Neutrophil (primary cell): ENCODE measurements at regions not wholly inside any gene's neighbourhood (a gene's known extent, or its start where the extent isn't known, plus 50 kb on each side); places are given as distances from the start of the nearest gene placed in this dataset.

Source experiments
- H3K27ac ChIP-seq: fragments of 200-600 bp; sonication (generic); 2 replicates; pipeline ENCODE4 v1.5.1; 2016; ENCODE audit warnings: mild to moderate bottlenecking, moderate library complexity
- H3K27me3 ChIP-seq: fragments of 200-600 bp; sonication (generic); 2 replicates; pipeline ENCODE4 v1.6.0; 2016; ENCODE audit warnings: mild to moderate bottlenecking
- H3K36me3 ChIP-seq: fragments of 200-600 bp; sonication (generic); 2 replicates; pipeline ENCODE4 v1.5.1; 2017
- H3K4me1 ChIP-seq, 2 experiments: fragments of 200-600 bp in 1 of 2; sonication (generic) in 1 of 2; 1 replicate in 1 of 2; 2 replicates in 1 of 2; pipeline versions ENCODE4 v1.5.1 to v1.6.1; 2013 to 2016; ENCODE audit warnings: low read depth in 1 of 2, low read length in 1 of 2, mild to moderate bottlenecking in 1 of 2, moderate library complexity in 1 of 2; ENCODE audit not compliant: control insufficient read depth in 1 of 2, insufficient read depth in 1 of 2
- H3K4me3 ChIP-seq, 2 experiments: fragments of 200-600 bp in 1 of 2; sonication (generic) in 1 of 2; 1 replicate in 1 of 2; 2 replicates in 1 of 2; pipeline ENCODE4 v1.5.1; 2013 to 2016; ENCODE audit warnings: low read depth in 1 of 2, low read length in 1 of 2, mild to moderate bottlenecking in 1 of 2, moderate library complexity in 1 of 2
- H3K9me3 ChIP-seq: fragments of 200-600 bp; sonication (generic); 2 replicates; pipeline ENCODE4 v1.5.1; 2016
- CTCF ChIP-seq: fragments of 200-600 bp; sonication (generic); IDR thresholded peaks from 2 replicates; pipeline ENCODE4 v1.5.1; 2016; ENCODE audit warnings: antibody characterized with exemption

DNA sequence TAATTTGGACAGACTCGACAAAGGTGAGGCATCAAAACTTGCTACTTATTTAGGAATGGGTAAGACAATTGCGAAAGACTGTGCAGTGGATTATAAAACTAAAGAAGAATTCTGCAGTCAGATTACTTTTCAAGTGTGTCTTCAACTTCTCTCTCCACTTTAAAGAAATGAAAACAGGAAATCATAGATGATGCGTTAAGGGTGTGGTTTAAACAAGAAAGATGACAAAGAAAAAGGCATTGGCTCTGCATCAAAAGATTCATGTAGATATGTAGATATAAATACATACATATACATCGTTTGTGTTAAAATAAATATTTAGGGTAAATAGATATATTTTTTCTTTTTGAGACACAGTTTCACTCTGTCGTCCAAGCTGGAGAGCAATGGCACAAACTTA lies 74.6 kb upstream of the PARP11 start:
- no peaks in the 10 kb centered on the region for H3K9me3 ChIP-seq
- no peak overlapping the region for H3K4me3 ChIP-seq
- TF ChIP-seq CTCF = no peak

DNA sequence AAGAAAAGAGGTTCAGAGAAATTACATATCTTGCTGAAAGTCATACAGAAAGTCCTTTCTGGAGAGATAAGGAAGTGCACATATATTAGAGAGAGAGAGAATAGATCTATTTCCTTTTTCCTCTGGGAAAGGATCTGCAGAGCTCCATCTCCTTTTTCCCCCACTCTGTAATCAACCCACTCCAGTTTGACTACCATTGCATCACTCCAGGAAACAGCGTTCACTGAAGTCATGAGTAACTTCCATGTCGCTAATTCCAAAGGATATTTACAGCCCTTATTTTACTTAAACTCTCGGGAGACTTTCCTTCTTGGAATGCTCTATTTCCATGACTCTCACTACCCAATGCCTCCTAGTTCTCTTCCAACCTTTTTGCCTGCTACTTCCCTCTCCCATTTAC lies 72.5 kb upstream of the PARP11 start:
- Histone ChIP-seq H3K27ac (no peak overlapping the region), H3K9me3 (no peaks in the 10 kb centered on the region), H3K36me3 (no peaks in the 10 kb centered on the region), H3K27me3 (no peaks in the 10 kb centered on the region), H3K4me3 (no peak overlapping the region), H3K4me1 (no peaks in the 10 kb centered on the region)
- TF ChIP-seq CTCF = no peak

More for the DNA sequence above, 74.6 kb upstream of the PARP11 start:
- Histone ChIP-seq H3K27me3 (no peaks in the 10 kb centered on the region), H3K27ac (no peak overlapping the region), H3K36me3 (no peaks in the 10 kb centered on the region), H3K4me1 (no peaks in the 10 kb centered on the region)

- Histone ChIP-seq H3K27me3 (no peaks in the 10 kb centered on the region), H3K36me3 (no peaks in the 10 kb centered on the region), H3K4me1 (no peaks in the 10 kb centered on the region), H3K4me3 (no peak overlapping the region), H3K27ac (no peak overlapping the region), H3K9me3 (no peaks in the 10 kb centered on the region)
- TF ChIP-seq CTCF = no peak
Observed at GRCh38 chr12:3944620-3945019, 71.4 kb upstream of the PARP11 start.

- TF ChIP-seq CTCF = no peak
- Histone ChIP-seq H3K36me3 (no peaks in the 10 kb centered on the region), H3K9me3 (no peaks in the 10 kb centered on the region), H3K4me3 (no peak overlapping the region), H3K27ac (no peak overlapping the region), H3K27me3 (no peaks in the 10 kb centered on the region), H3K4me1 (peaks cover 7% of the 10 kb centered on the region in 2 experiments)
Observed at GRCh38 chr12:3938042-3938544, 64.9 kb upstream of the PARP11 start.

DNA sequence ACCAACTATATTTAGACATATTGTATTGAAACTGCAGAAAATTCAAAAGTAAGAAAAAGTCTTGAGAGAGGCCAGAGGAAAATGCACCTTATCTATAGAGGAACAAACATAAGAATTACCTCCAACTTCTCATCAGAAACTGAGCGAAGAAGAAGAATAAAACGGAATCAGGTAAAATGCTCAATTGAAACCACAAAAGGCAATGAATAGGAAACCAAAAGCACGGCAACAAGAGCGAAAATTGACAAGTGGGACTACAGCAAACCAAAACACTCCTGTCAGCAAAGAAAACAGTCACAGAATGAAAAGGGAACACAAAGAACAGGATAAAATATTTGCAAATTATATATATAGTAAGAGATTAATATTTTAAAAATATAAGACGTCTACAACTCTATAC lies 61.9 kb upstream of the PARP11 start:
- Histone ChIP-seq H3K27ac (no peak overlapping the region), H3K27me3 (peaks cover 6% of the 10 kb centered on the region), H3K4me1 (peaks cover 7% of the 10 kb centered on the region in 2 experiments), H3K9me3 (no peaks in the 10 kb centered on the region), H3K4me3 (no peak overlapping the region), H3K36me3 (no peaks in the 10 kb centered on the region)
- no peak for TF ChIP-seq CTCF

DNA sequence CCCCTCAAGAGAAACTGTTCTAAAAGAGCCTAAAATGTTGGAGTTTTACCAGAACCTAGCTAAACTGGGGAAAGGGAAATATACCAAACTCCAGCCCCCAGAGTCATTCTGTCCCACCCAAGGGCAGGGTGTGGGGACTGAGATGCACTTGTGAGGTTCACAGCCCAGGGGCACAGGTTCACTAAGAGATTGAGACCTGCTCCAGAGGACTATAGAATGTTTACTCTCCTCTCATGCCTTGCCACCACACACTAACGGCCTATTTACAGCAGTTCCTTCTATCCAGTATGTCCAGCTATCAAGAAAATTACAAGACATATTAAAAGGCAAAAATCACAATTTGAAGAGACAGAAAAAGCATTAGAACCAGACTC lies 60.6 kb upstream of the PARP11 start:
- peaks cover 7% of the 10 kb centered on the region in 2 experiments for H3K4me1 ChIP-seq
- TF ChIP-seq CTCF = no peak
- peaks cover 18% of the 10 kb centered on the region for H3K27me3 ChIP-seq
- no peaks in the 10 kb centered on the region for H3K36me3 ChIP-seq
- H3K27ac ChIP-seq = no peak overlapping the region
- no peak overlapping the region for H3K4me3 ChIP-seq
- H3K9me3 ChIP-seq = no peaks in the 10 kb centered on the region
